RPMI7951 (cell line): ENCODE measurements at regions not wholly inside any gene's neighbourhood (a gene's known extent, or its start where the extent isn't known, plus 50 kb on each side); places are given as distances from the start of the nearest gene placed in this dataset.

Source experiments
- DNase-seq: peaks from one replicate; pipeline ENCODE4 v3.0.0-alpha.2; 2012; ENCODE audit warnings: low read depth

DNA sequence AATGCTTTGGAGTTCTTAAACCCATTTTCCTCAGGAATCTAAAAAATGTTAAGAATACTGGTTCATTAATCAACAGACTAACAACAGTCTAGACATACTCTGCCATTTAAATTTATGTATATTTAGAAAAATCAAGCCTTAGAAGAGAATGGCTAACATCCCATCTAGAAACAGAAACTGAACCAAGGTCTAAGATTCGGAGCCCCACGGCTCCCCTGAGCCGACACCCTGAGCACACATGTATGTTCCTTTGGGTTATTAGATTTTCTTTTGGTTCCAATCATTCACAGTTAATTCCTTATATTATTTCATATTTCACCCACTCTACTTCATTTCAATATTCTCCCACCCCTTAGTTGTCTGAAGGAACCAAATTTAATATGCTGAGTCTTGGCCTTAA, 94.8 kb upstream of the HNRNPA3 start:
- DNase-seq = no peak

GRCh38 chr2:177118636-177119035, 94.0 kb upstream of the HNRNPA3 start:
- DNase-seq = no peak

- DNase-seq = no peak
Observed at GRCh38 chr2:177119099-177119498, 93.5 kb upstream of the HNRNPA3 start.

GRCh38 chr2:177123048-177123447, 89.5 kb upstream of the HNRNPA3 start:
- DNase-seq = no peak

DNA sequence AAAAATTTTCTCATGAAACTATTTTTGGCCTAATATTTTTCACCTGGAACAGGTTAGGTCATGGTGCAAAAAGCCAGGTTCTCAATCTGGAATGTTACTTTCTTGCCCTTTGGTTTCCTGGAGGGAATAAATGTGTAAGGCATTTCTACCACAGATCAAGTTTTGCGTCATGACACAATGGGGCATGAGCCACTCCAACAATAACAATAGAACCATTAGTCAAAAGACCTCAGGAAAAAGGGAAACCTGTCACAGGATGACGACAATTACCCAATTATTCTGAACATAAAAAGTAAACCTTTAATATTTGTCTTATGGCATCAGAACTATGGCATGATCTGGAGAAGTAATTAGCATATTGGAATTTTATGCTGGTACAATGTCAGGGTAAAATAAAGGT, 88.2 kb upstream of the HNRNPA3 start:
- no peak for DNase-seq

- DNase-seq = no peak
Observed at GRCh38 chr2:177127821-177128220, 84.8 kb upstream of the HNRNPA3 start.

GRCh38 chr2:177129610-177130009, 83.0 kb upstream of the HNRNPA3 start:
- DNase-seq = no peak

DNA sequence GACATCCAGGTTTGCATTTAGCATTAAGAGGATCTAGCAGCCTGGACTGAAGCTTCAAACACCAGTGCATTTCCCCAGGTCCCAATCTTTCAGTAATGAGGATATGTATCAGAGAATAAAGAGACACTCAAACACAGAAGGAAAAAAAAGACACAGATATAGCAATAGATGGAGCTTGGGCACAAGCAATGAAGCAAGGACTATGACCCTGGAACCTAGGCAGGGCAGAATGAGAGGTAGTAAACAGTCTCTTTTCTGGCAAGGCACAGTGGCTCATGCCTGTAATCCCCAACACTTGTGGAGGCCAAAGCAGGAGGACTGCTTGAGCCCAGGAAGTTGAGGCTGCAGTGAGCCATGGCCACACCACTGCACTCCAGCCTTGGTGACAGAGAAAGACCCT, 80.7 kb upstream of the HNRNPA3 start:
- DNase-seq = no peak

DNA sequence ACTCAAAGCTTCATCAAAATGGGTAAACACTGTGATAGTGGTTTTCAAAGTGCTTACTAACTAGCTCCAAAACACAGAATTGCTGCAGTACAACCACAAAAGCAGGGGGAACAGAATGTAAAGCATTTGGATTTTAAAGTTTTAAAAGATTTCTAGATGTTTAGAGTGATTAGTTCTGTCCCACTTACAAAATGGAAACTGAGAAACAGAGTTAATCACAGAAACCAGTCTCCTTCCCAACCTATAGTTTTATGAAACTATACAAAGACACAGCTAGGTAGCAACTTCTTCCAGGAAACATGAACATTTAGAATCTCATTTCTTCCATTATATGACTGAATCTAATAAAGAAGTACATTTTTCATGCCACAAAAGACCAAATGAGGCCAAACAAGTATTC, 73.8 kb upstream of the HNRNPA3 start:
- DNase-seq = no peak

- DNase-seq = no peak
Observed at GRCh38 chr2:177141866-177142265, 70.7 kb upstream of the HNRNPA3 start.

DNA sequence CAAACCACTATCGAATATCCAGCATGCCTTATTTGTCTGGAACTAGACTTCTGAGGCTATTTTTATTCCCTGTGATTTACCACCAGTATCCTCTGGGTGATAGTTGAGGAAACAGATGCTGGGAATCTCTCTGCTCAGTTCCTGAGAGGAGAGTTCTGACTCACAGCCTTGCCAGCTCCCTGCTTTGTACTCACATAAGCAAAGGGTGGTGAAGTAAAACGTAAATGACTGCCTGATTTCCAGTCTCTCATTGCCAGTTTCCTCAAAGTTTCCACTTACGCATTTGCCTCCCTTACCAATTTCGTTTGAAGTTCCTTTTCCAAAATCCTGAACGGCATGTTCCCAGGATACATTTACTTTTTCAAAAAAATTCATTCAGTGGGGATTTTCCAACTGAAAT, 69.2 kb upstream of the HNRNPA3 start:
- peak; percentile 68 for DNase-seq

DNA sequence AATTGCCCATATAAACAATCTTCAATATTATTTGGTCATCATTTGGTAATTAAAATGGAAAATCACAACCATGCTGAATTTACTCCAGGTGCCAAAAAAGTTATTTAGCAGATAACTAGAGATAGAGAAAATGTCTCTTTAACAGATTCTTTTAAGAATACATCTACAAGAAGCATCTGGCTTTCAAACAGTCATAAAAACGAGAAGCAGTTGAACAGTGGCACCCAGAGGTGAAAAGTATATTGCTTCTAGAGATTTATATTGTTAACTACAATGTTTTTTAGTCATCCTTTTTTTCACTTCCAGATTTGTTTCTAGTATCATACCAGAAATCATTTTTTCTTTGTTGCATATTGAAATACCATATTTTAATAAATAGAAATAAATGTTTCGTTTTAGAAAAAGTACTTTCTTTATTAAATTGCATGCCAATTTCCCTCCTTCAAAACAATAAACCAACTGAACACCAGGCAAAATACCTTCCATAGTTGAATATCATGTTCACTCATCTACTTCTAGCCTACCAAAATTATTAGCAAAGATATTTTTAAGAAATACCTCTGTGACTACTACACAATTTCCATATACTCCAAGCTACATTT, 65.4 kb upstream of the HNRNPA3 start:
- peak; percentile 61 for DNase-seq

- DNase-seq = no peak
Observed at GRCh38 chr2:177147834-177148445, 64.7 kb upstream of the HNRNPA3 start.

DNA sequence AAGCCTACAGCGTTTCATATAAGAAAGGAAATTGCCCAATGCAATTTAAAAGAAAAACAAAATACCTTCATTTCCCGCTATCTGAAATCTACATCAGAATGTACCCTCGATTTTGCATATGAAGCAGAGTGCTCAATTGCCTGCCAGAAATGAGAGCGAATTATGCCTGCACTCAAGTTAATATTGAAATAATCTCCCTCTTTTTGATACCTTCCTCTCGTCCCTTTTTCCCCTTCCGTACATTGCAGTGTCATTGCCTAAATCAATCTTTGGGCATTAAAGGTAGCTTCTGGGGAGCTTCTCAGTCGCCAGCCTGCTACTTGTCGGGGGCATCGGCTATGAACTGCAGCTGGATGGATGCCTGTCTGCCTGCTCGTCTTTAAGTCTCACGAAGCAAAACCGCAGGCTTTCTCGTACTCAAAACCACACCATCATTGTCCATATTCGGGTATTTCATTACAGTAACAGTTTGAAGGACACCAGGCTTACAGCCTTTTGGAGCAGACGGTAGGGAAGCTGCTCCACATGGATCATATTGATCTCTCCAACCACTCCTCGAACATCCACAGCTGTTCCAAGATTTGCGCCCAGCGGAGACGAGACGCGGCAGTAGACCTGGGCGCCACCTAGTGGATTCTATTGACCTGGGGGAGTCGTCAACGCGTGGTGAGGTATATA, 64.0 kb upstream of the HNRNPA3 start:
- DNase-seq = peak; percentile 74

GRCh38 chr2:177149155-177149503, 63.5 kb upstream of the HNRNPA3 start:
- DNase-seq = no peak

GRCh38 chr2:177153805-177154204, 58.8 kb upstream of the HNRNPA3 start:
- DNase-seq = no peak

DNA sequence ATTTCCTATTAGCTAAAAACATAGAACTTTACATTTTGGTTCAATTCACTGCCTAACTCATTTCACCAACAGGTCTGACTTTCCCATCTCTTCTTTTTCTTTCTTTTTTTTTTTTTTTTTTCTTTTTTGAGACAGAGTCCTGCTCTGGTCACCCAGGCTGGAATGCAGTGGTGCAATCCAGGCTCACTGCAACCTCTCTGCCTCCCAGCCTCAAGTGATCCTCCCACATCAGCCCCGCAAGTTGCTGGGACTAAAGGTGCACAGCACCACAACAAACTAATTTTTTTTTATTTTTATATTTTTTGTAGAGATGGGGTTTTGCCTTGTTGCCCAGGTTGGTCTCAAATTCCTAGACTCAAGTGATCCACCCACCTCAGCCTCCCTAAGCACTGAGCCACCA, 57.8 kb upstream of the HNRNPA3 start:
- DNase-seq = no peak

GRCh38 chr2:177155631-177156030, 57.0 kb upstream of the HNRNPA3 start:
- no peak for DNase-seq

DNA sequence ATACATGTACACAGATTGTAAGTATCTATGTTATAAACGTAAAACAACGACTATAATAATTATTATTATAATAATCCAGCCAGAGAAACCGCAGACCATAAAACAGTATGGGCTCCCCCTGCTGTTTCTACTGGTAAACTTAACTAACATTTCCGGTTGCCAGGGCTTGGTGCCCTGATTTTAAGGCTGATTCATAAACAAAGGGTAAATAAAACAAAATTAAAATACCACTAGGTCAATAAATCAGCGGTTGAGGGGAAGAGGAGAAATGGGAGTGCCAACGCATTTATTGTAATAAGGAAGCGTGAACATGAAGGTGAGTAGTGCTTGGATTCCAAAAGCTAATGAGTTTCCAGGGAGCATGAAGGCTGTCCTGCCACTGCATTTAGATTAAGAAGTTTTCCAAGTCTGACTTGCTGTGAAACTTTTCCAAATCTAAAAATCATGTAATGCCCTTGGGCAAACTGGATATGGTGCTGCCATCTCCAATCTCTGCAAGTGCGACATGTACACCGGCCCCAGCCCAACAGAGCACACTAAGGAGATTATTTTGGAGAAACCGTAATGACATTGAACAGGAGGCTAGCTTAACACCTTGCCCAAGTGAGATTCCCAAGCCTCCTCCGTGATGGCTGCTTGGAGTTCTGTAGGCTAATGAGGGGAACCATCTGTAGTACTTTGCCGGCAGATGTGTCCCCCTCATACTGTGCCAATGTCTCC, 50.7 kb upstream of the HNRNPA3 start:
- peak; percentile 31 for DNase-seq
